NCI-H2081 treated with DMSO at 0.1 percent for 48 hours (cell line): ENCODE measurements at regions not wholly inside any gene's neighbourhood (a gene's known extent, or its start where the extent isn't known, plus 50 kb on each side); places are given as distances from the start of the nearest gene placed in this dataset.
"Not testable (repeated sequence)": the region's sequence is repeated elsewhere in the genome, so short reads cannot be mapped to it uniquely, and the experiment has no call there.

Source experiments
- DNase-seq: peaks from one replicate; lab custom pipeline; 2025; lab: John Stamatoyannopoulos, UW

GRCh38 chr6:3619800-3620199, 131.7 kb downstream of the PXDC1 start:
- no peak for DNase-seq

DNA sequence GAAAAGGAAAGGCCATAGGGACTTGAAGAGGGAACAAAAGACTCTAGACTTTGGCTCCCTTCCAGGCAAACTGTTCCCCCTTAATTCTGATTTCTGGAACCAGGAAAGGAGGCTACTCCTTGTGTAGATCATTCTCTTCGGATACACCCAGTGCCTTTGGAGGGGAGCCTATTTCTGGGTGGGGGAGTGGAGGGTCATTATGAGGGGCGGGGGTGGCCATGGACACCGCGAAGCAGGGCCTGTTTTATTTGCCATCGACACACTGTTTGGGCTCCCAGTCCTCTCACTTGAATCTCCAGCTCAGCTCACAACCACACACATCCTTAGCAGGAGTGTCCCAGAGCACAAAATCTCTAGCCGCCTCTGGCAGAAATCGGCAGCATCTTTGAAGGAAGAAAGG, 132.3 kb downstream of the PXDC1 start:
- DNase-seq = no peak

DNA sequence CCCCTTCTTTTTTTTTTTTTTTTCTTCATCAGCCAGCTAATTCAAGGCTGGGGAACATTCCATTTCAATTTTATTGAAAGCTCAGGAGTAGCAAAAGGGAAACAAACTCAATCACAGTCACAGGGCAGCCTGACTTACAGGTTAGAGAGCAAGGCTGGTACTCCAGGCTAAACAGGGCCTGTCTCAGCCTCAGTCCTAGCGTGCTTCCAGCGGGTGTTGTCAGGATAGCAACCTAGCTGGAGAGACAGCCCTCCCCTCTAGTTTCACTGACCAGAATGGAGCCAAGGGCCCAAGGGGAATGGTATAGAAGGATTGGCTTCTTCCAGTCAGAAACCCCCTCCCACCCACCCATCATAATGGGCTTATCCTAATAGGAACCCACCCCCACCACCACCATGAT, 132.9 kb downstream of the PXDC1 start:
- DNase-seq = no peak

DNA sequence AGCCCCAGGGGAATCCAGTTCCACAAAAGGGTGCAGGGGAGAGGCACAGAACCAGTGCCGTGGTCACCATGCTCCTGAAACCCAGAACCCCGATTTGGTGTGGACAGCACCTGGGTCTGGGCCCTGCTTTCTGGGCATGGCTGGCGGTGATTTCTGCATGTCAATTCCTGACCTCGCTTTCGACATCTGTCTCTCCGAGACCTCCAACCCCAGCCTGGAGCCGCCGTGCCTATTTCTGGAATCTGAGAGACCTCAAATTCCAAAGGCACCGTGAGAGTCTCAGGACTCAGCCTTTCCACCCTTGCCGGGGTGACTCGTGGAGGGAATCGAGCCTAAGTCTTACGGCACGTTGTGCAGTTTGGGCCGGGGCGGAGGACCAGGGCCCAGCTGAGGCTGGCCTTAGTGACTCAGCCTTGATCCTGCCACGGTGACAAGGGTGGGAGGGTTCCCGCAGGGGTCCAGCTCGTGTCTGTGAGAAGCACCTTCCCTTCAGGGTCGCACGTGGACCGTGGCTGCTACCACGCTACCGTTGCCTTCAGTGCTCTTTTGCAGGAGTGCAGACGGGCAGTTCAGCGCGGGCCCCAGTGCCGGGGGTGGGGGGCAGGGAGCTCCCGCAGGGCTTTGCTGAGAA, 133.7 kb downstream of the PXDC1 start:
- no peak for DNase-seq

DNA sequence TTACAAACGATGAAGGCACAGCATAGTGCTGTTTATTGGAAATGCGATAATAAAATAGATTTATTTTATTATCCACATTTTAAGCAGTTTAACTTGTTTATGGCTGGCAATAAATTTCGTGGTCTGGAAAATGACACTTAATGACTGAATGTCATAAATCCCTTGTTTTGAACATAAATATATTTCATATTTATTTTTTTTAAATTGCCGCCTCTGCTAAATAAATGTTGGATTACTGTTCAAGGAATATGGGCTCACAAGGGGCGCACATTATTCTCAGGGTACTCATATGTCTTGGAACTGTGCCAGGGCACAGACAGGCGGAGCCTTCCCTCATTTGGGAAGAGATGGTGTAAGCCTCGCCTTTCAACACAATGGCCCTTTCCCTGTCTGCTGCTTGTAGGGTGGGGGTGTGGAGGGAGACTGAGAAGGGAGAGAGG, 134.3 kb downstream of the PXDC1 start:
- no peak for DNase-seq

GRCh38 chr6:3616565-3617176, 134.8 kb downstream of the PXDC1 start:
- DNase-seq = no peak

DNA sequence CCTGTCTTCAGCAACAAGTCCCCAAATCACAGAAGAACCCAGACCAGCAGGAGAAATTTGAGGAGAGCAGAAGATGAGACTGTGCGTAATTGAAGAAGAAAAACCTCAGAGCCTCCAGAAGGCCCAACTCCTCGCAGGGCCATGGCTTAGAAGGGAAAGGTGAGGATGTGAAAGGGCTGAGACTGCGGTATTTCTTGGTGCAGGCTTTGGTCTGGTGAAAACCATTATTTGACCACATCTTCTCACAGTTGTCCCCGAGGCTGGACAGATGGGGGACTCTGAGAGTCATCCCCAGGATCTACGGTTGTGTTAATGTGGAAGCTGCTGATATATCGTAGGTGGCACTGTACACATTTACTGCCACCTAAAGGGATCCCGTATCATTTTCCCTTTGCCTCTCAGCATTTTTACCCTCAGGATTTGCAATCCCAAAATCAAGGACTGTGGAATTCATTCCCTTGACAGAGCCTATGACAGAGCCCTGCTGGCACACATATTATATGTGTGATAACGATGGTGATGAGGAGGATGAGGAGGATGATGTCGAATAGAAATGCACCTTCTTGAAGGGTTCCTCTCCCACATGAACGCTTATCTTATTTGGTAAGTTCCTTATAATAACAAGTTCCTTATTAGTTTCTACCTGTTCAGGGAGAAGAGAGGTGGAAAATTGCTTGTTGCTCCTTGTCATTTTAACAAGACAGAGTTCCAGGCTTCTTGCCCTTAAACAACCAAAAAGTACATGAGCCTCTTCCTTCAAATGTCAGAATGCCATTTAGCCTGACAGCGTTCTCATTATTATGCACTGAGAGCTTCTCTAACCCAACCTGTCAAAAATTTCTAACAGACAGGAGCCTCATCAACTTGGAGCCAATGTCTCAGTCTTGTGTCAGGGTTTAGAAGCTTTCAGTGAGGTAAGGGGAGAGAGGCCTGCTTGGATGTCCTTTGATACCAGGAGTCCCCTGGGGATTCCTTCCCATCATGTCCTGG, 135.8 kb downstream of the PXDC1 start:
- no peak for DNase-seq

GRCh38 chr6:3614918-3615317, 136.6 kb downstream of the PXDC1 start:
- no peak for DNase-seq

GRCh38 chr6:3613565-3613964, 137.9 kb downstream of the PXDC1 start:
- DNase-seq = not testable (repeated sequence)

DNA sequence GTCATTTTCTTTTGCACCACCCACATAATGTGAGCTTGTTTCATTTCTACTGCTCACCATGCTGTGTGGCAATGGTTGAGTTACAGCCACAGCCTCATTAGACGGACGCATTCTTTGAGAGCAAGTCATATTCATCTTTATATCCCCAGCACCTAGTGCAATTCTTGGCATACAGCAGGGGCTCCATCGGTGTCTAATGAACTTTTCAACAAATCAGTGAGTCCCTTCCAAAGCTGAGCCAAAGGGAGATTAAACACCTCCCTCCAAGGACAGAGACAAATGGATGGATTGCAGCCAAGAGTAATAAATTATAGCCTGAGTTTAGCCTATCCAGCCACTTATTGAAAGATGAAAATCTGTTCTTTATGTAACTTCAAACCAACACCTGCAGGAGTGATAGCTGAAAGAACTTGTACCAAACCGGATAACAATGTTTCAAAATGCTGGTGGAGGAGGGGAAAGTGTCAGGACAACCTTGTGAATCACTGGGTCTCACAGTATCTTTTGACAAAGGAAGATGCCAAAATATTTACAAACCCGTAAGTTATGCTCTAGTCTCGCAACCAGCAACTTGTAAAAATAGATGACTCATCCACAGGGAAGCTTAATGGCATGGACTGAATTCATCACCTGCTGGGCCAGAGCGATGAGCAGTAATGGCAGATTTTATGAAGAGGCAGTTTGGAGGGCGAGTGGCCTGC, 139.0 kb downstream of the PXDC1 start:
- DNase-seq = peak; percentile 16

- no peak for DNase-seq
Observed at GRCh38 chr6:3610921-3611320, 140.6 kb downstream of the PXDC1 start.

- no peak for DNase-seq
Observed at GRCh38 chr6:3610206-3610605, 141.3 kb downstream of the PXDC1 start.

DNA sequence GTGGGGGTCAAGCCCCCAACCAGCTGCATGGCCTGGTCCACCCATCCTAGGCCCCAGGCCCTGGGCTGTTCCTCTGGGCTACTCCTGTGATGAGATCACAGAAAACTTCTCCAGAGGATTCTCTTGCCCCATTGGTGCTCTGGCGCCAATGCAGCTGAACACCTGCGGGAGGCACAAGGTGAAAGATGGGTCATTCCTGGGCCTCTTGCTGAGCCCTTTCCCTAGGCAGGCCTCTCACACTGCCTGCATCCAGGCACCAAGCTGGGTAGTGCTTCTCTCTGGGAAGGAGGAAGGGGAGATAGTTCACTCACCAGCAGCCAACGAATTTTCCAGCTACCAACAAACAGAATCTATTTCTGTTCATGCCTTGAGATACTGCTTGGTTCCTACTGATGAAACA, 142.1 kb downstream of the PXDC1 start:
- DNase-seq = no peak

- no peak for DNase-seq
Observed at GRCh38 chr6:3608159-3608558, 143.4 kb downstream of the PXDC1 start.

DNA sequence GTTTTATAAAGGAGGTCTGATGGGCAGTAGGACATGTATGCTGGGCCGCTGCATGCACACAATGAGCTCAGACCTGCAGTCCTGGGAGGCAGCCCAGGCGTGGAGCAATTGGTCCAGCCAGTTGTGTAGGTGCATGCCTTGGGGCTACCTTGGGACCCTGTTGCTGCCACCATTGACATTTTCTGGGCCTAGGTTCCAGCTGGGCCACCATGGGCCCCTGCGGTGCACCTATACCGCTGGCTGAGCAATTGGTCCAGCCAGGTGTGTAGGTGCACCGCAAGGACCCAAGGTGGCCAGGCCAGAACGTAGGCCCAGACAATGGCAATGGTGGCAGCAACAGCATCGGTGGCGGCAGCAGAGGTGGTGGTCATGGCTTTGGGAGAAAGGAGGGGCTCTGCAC, 143.9 kb downstream of the PXDC1 start:
- DNase-seq = no peak

GRCh38 chr6:3607171-3607570, 144.3 kb downstream of the PXDC1 start:
- no peak for DNase-seq

GRCh38 chr6:3603340-3604130, 146.7 kb upstream of the SLC22A23 start:
- DNase-seq = no peak

GRCh38 chr6:3601570-3601969, 144.7 kb upstream of the SLC22A23 start:
- no peak for DNase-seq

DNA sequence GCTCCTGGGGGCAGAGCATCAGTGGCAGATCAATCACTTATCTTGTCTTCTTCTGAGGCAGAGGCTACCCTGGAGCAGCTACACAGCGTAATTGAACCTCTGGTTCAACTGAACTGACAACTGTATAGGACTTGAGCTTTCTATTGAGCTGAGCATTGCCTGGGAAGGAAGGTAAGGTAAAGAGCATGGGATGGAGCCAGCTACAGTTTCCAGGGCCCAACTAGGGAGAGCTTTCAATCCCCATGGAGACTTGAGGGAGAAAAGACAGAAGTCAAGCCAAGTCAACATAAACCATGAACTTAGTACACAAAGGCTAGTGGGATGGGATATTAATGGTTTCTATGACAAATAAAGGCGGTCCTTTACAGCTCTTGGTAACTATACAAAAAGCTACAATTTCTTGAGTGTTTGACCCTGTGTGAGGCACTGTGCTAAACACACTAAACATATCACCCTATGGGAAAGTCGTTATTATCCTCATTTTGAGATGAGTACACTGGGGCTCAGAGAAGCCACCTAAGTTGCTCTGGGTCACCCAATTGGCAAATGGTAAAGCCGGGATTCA, 140.7 kb upstream of the SLC22A23 start:
- no peak for DNase-seq

GRCh38 chr6:3596766-3597165, 139.9 kb upstream of the SLC22A23 start:
- DNase-seq = no peak

DNA sequence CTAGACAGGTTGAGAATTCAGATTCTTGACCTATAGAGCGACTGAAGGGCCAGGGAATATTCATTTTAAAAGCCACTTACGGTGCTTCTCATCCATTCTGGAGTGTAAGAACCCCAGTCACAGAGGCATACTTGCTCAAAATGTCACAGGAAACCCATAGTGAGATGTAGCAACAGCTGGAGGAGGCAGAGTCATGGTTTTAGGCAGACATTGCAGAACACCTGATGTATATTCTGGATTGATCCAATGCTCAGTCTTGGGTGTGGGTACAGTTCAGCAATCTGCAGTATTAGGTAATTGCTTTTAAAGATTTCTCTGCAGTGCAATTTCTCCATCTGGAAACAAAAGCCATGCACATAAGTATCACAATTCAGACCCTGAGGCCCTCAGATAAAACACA, 137.4 kb upstream of the SLC22A23 start:
- DNase-seq = no peak
